ENCODE measurements at regions not wholly inside any gene's neighbourhood (a gene's known extent, or its start where the extent isn't known, plus 50 kb on each side); places are given as distances from the start of the nearest gene placed in this dataset.

- Histone ChIP-seq H3K27me3 (ENCODE audit: insufficient read depth, low read depth, severe bottlenecking) (no peaks in the 10 kb centered on the region), H3K27ac (no peak overlapping the region), H3K9me3 (ENCODE audit: severe bottlenecking) (peaks cover 3% of the 10 kb centered on the region), H3K4me3 (ENCODE audit: low read depth, low read length) (no peak overlapping the region), H3K36me3 (no peaks in the 10 kb centered on the region)
- TF ChIP-seq, protein P1, sequence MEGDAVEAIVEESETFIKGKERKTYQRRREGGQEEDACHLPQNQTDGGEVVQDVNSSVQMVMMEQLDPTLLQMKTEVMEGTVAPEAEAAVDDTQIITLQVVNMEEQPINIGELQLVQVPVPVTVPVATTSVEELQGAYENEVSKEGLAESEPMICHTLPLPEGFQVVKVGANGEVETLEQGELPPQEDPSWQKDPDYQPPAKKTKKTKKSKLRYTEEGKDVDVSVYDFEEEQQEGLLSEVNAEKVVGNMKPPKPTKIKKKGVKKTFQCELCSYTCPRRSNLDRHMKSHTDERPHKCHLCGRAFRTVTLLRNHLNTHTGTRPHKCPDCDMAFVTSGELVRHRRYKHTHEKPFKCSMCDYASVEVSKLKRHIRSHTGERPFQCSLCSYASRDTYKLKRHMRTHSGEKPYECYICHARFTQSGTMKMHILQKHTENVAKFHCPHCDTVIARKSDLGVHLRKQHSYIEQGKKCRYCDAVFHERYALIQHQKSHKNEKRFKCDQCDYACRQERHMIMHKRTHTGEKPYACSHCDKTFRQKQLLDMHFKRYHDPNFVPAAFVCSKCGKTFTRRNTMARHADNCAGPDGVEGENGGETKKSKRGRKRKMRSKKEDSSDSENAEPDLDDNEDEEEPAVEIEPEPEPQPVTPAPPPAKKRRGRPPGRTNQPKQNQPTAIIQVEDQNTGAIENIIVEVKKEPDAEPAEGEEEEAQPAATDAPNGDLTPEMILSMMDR (IDR thresholded peaks at IDR 0.05; ENCODE audit: low read depth, low read length), result no peak
- no peak for DNase-seq
Measured at GRCh38 chr5:67339219-67339767, 142.7 kb upstream of the CD180 start.

DNA sequence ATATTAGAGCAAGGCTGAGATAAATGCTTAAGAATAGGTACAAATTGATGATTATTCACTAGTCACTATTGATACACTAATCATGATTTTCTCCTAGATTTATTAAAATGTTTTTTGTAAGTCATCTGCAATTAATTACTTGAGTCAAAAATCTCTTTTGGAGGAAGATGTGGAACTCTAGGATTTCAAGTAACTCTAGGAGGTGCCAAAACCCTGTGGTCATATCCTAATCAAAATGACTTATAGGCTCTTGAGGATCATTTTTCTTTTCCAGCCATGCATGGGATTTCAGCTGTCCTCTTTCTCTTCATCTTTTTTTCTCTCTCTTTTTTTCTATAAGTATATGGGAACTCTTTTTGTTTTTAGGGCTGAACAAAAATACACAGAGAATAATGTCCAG, 141.8 kb upstream of the CD180 start:
- Histone ChIP-seq H3K4me3 (ENCODE audit: low read depth, low read length) (no peak overlapping the region), H3K9me3 (ENCODE audit: severe bottlenecking) (no peaks in the 10 kb centered on the region), H3K27ac (no peak overlapping the region), H3K27me3 (ENCODE audit: insufficient read depth, low read depth, severe bottlenecking) (no peaks in the 10 kb centered on the region), H3K36me3 (no peaks in the 10 kb centered on the region)
- TF ChIP-seq, protein P1 (IDR thresholded peaks at IDR 0.05; ENCODE audit: low read depth, low read length), result no peak
- DNase-seq, result no peak

DNA sequence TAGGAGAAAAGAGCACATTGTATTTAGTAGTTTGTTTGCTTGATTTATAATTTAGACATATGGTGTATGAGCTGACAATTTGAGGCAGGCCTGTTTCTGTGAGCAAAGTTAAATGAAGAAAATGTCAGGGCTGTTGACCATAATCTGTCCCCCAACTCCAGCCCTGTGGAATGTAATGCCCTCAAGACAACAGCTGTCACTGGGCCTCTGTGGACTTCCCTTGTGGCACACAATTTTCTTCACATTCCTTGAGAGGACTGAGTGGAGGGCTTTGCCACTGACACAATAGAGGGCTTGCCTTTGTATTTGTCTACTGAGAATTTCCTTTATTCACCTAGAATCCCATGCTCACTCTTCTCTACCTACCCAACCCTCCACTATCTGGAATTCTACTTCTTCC, 141.2 kb upstream of the CD180 start:
- H3K9me3 ChIP-seq (ENCODE audit: severe bottlenecking), result no peaks in the 10 kb centered on the region
- no peak for DNase-seq
- no peak overlapping the region for H3K4me3 ChIP-seq (ENCODE audit: low read depth, low read length)
- H3K27ac ChIP-seq, result no peak overlapping the region
- TF ChIP-seq, protein P1 (IDR thresholded peaks at IDR 0.05; ENCODE audit: low read depth, low read length), result no peak
- no peaks in the 10 kb centered on the region for H3K36me3 ChIP-seq
- no peaks in the 10 kb centered on the region for H3K27me3 ChIP-seq (ENCODE audit: insufficient read depth, low read depth, severe bottlenecking)

DNA sequence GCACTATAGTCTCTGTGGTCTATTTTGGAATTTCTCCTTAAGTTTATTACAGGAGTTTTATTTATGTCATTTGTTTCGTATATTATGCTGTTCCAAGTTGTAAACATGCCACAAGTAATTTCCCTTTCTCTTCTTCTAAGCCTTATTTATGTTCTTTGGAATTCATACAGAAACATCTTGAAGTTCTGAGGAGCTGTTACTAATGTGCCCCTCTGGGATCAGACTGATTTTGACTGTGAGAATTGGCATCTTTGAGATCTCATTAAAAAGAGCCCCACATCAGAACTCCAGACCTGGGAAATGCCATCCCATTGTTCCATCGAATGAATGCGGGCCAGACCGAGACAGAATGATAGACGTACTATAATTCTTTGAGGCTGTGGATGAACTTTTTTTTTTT, 138.8 kb upstream of the CD180 start:
- H3K4me3 ChIP-seq (ENCODE audit: low read depth, low read length), result no peak overlapping the region
- TF ChIP-seq, protein P1 (IDR thresholded peaks at IDR 0.05; ENCODE audit: low read depth, low read length), result no peak
- DNase-seq, result no peak
- no peak overlapping the region for H3K27ac ChIP-seq
- H3K9me3 ChIP-seq (ENCODE audit: severe bottlenecking), result peaks cover 5% of the 10 kb centered on the region
- H3K27me3 ChIP-seq (ENCODE audit: insufficient read depth, low read depth, severe bottlenecking), result no peaks in the 10 kb centered on the region
- no peaks in the 10 kb centered on the region for H3K36me3 ChIP-seq

DNA sequence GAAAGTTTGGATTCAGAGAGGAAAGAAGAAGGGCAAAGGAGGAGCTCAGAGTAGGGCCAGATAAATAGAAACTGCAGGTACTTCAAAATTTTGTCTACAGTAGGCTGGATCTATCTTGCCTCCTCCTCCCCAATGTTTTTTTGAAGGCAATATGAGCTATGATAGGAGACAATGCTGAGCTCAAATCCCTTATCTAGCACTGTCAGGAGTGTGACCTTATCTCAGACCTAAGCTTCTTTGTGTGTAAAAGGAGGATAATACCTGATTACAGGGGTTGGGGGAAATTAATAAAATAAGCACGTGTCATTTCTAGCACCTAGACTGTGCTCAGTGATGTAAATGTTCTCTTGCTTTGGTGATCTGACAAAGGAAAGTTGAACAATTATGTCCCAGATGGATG, 137.8 kb upstream of the CD180 start:
- TF ChIP-seq, protein P1 (IDR thresholded peaks at IDR 0.05; ENCODE audit: low read depth, low read length), result no peak
- Histone ChIP-seq H3K9me3 (ENCODE audit: severe bottlenecking) (peaks cover 8% of the 10 kb centered on the region), H3K27me3 (ENCODE audit: insufficient read depth, low read depth, severe bottlenecking) (no peaks in the 10 kb centered on the region), H3K4me3 (ENCODE audit: low read depth, low read length) (no peak overlapping the region), H3K27ac (no peak overlapping the region), H3K36me3 (no peaks in the 10 kb centered on the region)
- DNase-seq, result no peak

GRCh38 chr5:67333171-67333570, 136.6 kb upstream of the CD180 start:
- Histone ChIP-seq H3K4me3 (ENCODE audit: low read depth, low read length) (no peak overlapping the region), H3K27ac (no peak overlapping the region), H3K36me3 (no peaks in the 10 kb centered on the region), H3K9me3 (ENCODE audit: severe bottlenecking) (peaks cover 8% of the 10 kb centered on the region), H3K27me3 (ENCODE audit: insufficient read depth, low read depth, severe bottlenecking) (no peaks in the 10 kb centered on the region)
- TF ChIP-seq, protein P1 (IDR thresholded peaks at IDR 0.05; ENCODE audit: low read depth, low read length), result no peak
- no peak for DNase-seq

Measured in WERI-Rb-1 (cell line).